ENCODE measurements at regions not wholly inside any gene's neighbourhood (a gene's known extent, or its start where the extent isn't known, plus 50 kb on each side); places are given as distances from the start of the nearest gene placed in this dataset.
A peak's percentile ranks its signal among the peaks of the same experiment; 100 is the strongest.

GRCh38 chr3:102297072-102297658, 137.7 kb upstream of the ZPLD1 start:
- H3K9me3 Mint-ChIP-seq, result no peaks in the 10 kb centered on the region
- peaks cover 5% of the 10 kb centered on the region for H3K27me3 Mint-ChIP-seq (ENCODE audit: low read depth)
- no peak overlapping the region for H3K27ac Mint-ChIP-seq
- H3K4me1 Mint-ChIP-seq (ENCODE audit: low read depth), result peaks cover 13% of the 10 kb centered on the region
- H3K4me3 Mint-ChIP-seq, result no peak overlapping the region
- H3K36me3 Mint-ChIP-seq (ENCODE audit: low read depth), result no peaks in the 10 kb centered on the region

DNA sequence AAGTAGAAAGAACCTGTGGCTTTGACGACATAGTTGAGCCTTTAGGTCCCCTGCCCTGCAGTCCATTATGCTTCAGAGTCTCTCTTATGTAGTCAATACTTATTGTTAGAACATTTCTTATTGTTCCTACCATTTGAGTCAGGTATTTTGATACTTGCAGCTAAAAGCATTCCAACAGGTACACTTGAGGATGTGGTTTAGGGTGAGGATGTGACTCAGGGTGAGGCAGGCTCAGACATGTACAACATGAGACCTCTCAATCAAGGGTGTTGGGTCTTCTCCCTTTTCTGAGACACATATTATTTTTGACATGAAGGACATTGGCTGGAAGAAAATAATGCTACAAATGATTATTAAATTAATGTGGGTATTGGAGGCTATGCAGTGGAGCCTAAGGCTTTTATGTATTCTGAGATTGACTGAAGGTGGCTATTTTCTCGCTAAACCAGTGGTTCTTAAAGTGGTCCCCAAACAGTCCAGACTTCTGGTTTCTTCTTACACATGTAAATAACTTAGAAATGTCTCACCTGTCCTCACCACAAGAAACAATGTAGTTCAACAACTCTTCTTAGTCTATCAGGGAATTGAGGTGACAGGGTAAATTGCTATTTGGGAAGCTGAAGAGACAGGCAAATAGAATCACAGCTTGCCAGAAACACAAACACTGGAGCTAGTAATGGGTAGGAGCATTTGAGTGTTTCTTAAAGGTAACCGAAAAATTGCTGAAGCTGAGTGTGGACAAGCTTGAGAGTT, 135.5 kb upstream of the ZPLD1 start:
- no peaks in the 10 kb centered on the region for H3K9me3 Mint-ChIP-seq
- peaks cover 13% of the 10 kb centered on the region for H3K4me1 Mint-ChIP-seq (ENCODE audit: low read depth)
- H3K27me3 Mint-ChIP-seq (ENCODE audit: low read depth), result peaks cover 18% of the 10 kb centered on the region
- no peaks in the 10 kb centered on the region for H3K36me3 Mint-ChIP-seq (ENCODE audit: low read depth)
- no peak overlapping the region for H3K4me3 Mint-ChIP-seq
- peak overlapping the region; percentile 33 for H3K27ac Mint-ChIP-seq

- Mint-ChIP-seq H3K36me3 (ENCODE audit: low read depth) (no peaks in the 10 kb centered on the region), H3K27me3 (ENCODE audit: low read depth) (peaks cover 18% of the 10 kb centered on the region), H3K9me3 (no peaks in the 10 kb centered on the region), H3K4me3 (no peak overlapping the region), H3K4me1 (ENCODE audit: low read depth) (peaks cover 13% of the 10 kb centered on the region), H3K27ac (no peak overlapping the region)
These were observed 133.5 kb upstream of the ZPLD1 start for GRCh38 chr3:102301155-102301880.

DNA sequence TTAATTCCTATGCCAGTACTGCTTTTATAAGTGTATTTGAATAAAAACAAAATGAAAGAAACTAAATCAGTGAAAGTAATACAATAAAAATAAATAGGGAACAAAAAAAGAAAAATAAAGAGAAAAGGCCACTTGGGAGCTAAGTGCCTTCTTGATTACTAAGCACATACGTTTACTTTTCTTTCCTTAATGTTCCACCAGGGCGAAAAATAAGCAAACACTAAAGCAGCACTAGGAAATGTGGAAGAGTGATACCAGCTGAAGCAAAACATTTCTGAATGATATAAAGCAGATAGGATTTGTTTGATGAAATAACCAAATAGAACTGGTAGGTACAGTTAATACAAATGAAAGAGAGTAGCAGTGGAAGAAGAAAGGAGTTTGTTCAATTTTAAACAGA, 132.8 kb upstream of the ZPLD1 start:
- H3K4me3 Mint-ChIP-seq, result no peak overlapping the region
- no peaks in the 10 kb centered on the region for H3K9me3 Mint-ChIP-seq
- H3K27ac Mint-ChIP-seq, result no peak overlapping the region
- H3K27me3 Mint-ChIP-seq (ENCODE audit: low read depth), result peaks cover 15% of the 10 kb centered on the region
- no peaks in the 10 kb centered on the region for H3K36me3 Mint-ChIP-seq (ENCODE audit: low read depth)
- peaks cover 13% of the 10 kb centered on the region for H3K4me1 Mint-ChIP-seq (ENCODE audit: low read depth)

GRCh38 chr3:102304550-102304949, 130.3 kb upstream of the ZPLD1 start:
- H3K4me1 Mint-ChIP-seq (ENCODE audit: low read depth), result peaks cover 9% of the 10 kb centered on the region
- H3K27me3 Mint-ChIP-seq (ENCODE audit: low read depth), result peaks cover 17% of the 10 kb centered on the region
- H3K36me3 Mint-ChIP-seq (ENCODE audit: low read depth), result no peaks in the 10 kb centered on the region
- H3K27ac Mint-ChIP-seq, result no peak overlapping the region
- no peaks in the 10 kb centered on the region for H3K9me3 Mint-ChIP-seq
- H3K4me3 Mint-ChIP-seq, result no peak overlapping the region

DNA sequence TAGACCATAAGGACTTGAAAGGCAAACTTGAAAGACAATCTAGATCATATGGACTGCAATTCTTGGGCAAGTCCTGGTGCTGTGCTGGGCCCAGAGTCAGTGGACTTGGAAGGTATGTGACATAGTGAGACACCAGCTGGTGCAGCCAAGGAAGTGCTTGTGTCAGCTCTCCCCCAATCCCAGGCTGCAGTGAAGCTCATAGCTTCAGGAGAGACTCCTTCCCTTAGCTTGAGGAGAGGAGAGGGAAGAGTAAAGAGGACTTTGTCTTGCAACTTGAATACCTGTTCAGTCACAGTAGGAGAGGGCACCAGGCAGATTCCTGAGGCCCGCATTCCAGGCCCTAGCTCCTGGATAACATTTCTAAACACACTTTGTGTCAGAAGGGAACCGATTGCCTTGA, 127.4 kb upstream of the ZPLD1 start:
- Mint-ChIP-seq H3K27me3 (ENCODE audit: low read depth) (peaks cover 18% of the 10 kb centered on the region), H3K4me1 (ENCODE audit: low read depth) (no peaks in the 10 kb centered on the region), H3K9me3 (no peaks in the 10 kb centered on the region), H3K27ac (no peak overlapping the region), H3K4me3 (no peak overlapping the region), H3K36me3 (ENCODE audit: low read depth) (no peaks in the 10 kb centered on the region)

DNA sequence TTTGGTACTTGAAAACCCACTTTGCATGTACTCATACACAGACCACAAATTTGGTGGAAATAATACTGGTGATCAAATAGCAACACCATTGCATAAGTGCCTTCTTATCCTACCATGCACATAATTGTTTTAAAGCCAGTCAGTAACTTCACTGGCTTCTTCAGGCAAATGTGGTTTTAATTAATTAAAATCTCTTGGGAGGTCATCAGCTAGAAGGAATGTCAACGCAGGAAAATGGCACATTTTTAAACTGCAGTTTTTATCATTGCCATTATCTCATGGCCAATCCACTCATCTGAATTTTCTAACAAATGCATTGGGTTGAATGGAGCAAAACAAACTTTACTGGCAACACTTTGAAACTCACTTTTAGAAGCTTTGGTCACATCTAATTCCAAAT, 105.7 kb upstream of the ZPLD1 start:
- Mint-ChIP-seq H3K9me3 (no peaks in the 10 kb centered on the region), H3K4me1 (ENCODE audit: low read depth) (no peaks in the 10 kb centered on the region), H3K27ac (no peak overlapping the region), H3K4me3 (no peak overlapping the region), H3K36me3 (ENCODE audit: low read depth) (no peaks in the 10 kb centered on the region), H3K27me3 (ENCODE audit: low read depth) (peaks cover 11% of the 10 kb centered on the region)

DNA sequence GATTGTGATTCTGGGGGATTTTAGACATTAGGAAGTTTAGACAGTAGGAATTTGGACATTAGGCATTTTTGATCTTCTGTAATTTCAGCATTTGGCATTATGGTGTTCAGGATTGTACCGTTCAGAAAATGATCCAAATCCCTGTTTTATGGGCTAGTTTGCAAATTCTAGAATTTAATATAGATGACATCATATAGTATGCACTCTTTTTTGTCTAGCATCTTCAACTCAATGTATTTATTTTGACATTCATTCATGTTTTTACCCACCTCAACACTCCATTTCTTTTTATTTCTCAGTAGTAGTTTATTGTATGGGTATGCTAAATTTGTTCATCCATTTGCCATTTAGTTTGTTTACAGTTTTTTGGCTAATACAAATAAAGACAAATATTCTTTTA, 105.3 kb upstream of the ZPLD1 start:
- no peaks in the 10 kb centered on the region for H3K4me1 Mint-ChIP-seq (ENCODE audit: low read depth)
- H3K9me3 Mint-ChIP-seq, result no peaks in the 10 kb centered on the region
- no peaks in the 10 kb centered on the region for H3K36me3 Mint-ChIP-seq (ENCODE audit: low read depth)
- no peak overlapping the region for H3K4me3 Mint-ChIP-seq
- H3K27ac Mint-ChIP-seq, result no peak overlapping the region
- peaks cover 11% of the 10 kb centered on the region for H3K27me3 Mint-ChIP-seq (ENCODE audit: low read depth)

- Mint-ChIP-seq H3K4me1 (ENCODE audit: low read depth) (no peaks in the 10 kb centered on the region), H3K27ac (no peak overlapping the region)
These were observed 102.6 kb upstream of the ZPLD1 start for GRCh38 chr3:102332205-102332604.

GRCh38 chr3:102332934-102333333, 101.9 kb upstream of the ZPLD1 start:
- Mint-ChIP-seq H3K4me3 (no peak overlapping the region), H3K27ac (no peak overlapping the region), H3K4me1 (ENCODE audit: low read depth) (no peaks in the 10 kb centered on the region), H3K36me3 (ENCODE audit: low read depth) (no peaks in the 10 kb centered on the region), H3K27me3 (ENCODE audit: low read depth) (peaks cover 11% of the 10 kb centered on the region), H3K9me3 (no peaks in the 10 kb centered on the region)

More at GRCh38 chr3:102332205-102332604, 102.6 kb upstream of the ZPLD1 start:
- H3K36me3 Mint-ChIP-seq (ENCODE audit: low read depth), result no peaks in the 10 kb centered on the region
- H3K4me3 Mint-ChIP-seq, result no peak overlapping the region
- no peaks in the 10 kb centered on the region for H3K9me3 Mint-ChIP-seq
- H3K27me3 Mint-ChIP-seq (ENCODE audit: low read depth), result peaks cover 11% of the 10 kb centered on the region

GRCh38 chr3:102336130-102336529, 98.7 kb upstream of the ZPLD1 start:
- Mint-ChIP-seq H3K9me3 (no peaks in the 10 kb centered on the region), H3K27me3 (ENCODE audit: low read depth) (peaks cover 9% of the 10 kb centered on the region), H3K36me3 (ENCODE audit: low read depth) (no peaks in the 10 kb centered on the region), H3K4me3 (no peak overlapping the region), H3K27ac (no peak overlapping the region), H3K4me1 (ENCODE audit: low read depth) (no peaks in the 10 kb centered on the region)

- H3K4me1 Mint-ChIP-seq (ENCODE audit: low read depth), result no peaks in the 10 kb centered on the region
- H3K9me3 Mint-ChIP-seq, result no peaks in the 10 kb centered on the region
- H3K27ac Mint-ChIP-seq, result no peak overlapping the region
- H3K27me3 Mint-ChIP-seq (ENCODE audit: low read depth), result peaks cover 7% of the 10 kb centered on the region
- no peaks in the 10 kb centered on the region for H3K36me3 Mint-ChIP-seq (ENCODE audit: low read depth)
- H3K4me3 Mint-ChIP-seq, result no peak overlapping the region
These were observed 95.1 kb upstream of the ZPLD1 start for GRCh38 chr3:102339671-102340070.

GRCh38 chr3:102346897-102347296, 87.9 kb upstream of the ZPLD1 start:
- Mint-ChIP-seq H3K4me1 (ENCODE audit: low read depth) (no peaks in the 10 kb centered on the region), H3K9me3 (no peaks in the 10 kb centered on the region), H3K36me3 (ENCODE audit: low read depth) (no peaks in the 10 kb centered on the region), H3K27ac (no peak overlapping the region), H3K4me3 (no peak overlapping the region), H3K27me3 (ENCODE audit: low read depth) (peaks cover 12% of the 10 kb centered on the region)

- peaks cover 11% of the 10 kb centered on the region for H3K27me3 Mint-ChIP-seq (ENCODE audit: low read depth)
- H3K4me1 Mint-ChIP-seq (ENCODE audit: low read depth), result no peaks in the 10 kb centered on the region
- H3K4me3 Mint-ChIP-seq, result no peak overlapping the region
- no peaks in the 10 kb centered on the region for H3K9me3 Mint-ChIP-seq
- H3K36me3 Mint-ChIP-seq (ENCODE audit: low read depth), result no peaks in the 10 kb centered on the region
- H3K27ac Mint-ChIP-seq, result no peak overlapping the region
These were observed 85.9 kb upstream of the ZPLD1 start for GRCh38 chr3:102348904-102349303.

GRCh38 chr3:102353148-102353547, 81.7 kb upstream of the ZPLD1 start:
- Mint-ChIP-seq H3K36me3 (ENCODE audit: low read depth) (no peaks in the 10 kb centered on the region), H3K4me1 (ENCODE audit: low read depth) (no peaks in the 10 kb centered on the region), H3K9me3 (no peaks in the 10 kb centered on the region), H3K4me3 (no peak overlapping the region), H3K27me3 (ENCODE audit: low read depth) (peaks cover 5% of the 10 kb centered on the region), H3K27ac (no peak overlapping the region)

All from T-helper 1 cell treated with Interleukin-12 subunit alpha and Interleukin-12 subunit beta and Interleukin-4 antibody, amounts not matched to agents 30 μg/mL and 1 μg/mL, for 36 hours (primary cell).